ENCODE measurements at regions not wholly inside any gene's neighbourhood (a gene's known extent, or its start where the extent isn't known, plus 50 kb on each side); places are given as distances from the start of the nearest gene placed in this dataset.

DNA sequence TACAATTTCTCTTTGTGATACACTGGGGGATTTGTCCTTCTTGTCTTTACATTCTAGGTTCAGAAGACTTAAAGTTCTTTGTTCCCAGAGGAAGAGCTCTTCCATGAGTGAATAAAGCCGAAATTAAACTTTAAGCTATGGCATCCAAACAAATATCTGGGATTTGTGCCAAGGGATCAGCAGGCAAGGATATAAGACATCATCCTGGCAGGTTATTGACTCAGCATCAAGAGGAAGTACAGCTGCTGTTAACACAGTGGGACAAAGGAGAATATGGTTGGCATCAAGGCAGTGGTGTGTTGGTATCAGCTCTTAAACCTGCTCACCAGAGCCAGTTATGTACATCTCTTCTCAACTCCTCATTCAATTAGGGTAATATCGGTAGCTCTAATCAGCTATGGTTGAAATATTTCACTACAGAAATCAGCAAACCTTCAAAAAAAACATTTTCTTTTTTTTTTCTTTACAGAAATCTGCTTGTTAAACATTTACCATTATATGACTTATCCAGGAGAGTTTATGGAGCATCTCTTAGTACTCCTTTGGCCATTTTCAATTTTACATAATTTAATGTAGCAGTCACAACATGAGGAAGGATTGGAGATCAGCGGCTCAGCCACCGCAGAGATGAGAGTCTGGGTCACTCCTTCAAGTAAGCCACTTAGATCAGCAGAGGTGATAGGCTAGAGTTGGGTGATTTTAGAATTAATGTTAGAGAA is 1198.6 kb upstream of the EPHA6 start:
- DNase-seq, result no peak
- WGBS, 4 donors, result 80 to 84% (median 81%) methylated on average over 4 of the region's 4 CpGs
- intact Hi-C loops (cut with DNase I), result no loop called here

DNA sequence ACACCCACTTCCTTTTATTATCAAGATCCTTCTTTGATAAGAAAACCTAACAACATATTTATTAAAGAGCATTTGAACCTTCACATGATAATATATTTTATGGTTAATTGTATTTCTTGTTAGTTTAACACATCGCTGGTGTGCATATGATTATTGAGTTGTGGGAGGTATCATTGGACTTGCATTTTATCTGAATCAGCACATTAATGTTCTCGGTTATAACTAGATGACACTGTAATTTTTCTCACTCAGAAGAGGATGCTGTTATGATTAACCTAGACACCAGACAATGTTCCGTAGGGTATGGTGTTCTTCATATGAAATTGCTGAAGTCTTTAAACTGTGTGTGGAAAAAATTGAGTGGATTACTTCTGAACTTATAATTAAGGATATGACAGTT is 1188.3 kb upstream of the EPHA6 start:
- WGBS, 4 donors, result 72 to 86% (median 78%) methylated on average over 3 of the region's 3 CpGs

More for the DNA sequence above, 1198.6 kb upstream of the EPHA6 start:
- no peaks in the 10 kb centered on the region for H3K27me3 ChIP-seq
- H3K4me1 ChIP-seq (replicated peaks in 1 of 2), result no peaks in the 10 kb centered on the region
- no peak overlapping the region for H3K27ac ChIP-seq
- H3K36me3 ChIP-seq (replicated peaks in 1 of 2), result no peaks in the 10 kb centered on the region
- H3K9me3 ChIP-seq (replicated peaks in 1 of 3), result no peaks in the 10 kb centered on the region
- TF ChIP-seq, protein P1, sequence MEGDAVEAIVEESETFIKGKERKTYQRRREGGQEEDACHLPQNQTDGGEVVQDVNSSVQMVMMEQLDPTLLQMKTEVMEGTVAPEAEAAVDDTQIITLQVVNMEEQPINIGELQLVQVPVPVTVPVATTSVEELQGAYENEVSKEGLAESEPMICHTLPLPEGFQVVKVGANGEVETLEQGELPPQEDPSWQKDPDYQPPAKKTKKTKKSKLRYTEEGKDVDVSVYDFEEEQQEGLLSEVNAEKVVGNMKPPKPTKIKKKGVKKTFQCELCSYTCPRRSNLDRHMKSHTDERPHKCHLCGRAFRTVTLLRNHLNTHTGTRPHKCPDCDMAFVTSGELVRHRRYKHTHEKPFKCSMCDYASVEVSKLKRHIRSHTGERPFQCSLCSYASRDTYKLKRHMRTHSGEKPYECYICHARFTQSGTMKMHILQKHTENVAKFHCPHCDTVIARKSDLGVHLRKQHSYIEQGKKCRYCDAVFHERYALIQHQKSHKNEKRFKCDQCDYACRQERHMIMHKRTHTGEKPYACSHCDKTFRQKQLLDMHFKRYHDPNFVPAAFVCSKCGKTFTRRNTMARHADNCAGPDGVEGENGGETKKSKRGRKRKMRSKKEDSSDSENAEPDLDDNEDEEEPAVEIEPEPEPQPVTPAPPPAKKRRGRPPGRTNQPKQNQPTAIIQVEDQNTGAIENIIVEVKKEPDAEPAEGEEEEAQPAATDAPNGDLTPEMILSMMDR (IDR thresholded peaks at IDR 0.05), result no peak
- TF ChIP-seq POLR2A (IDR thresholded peaks at IDR 0.05), result no peak
- no peak overlapping the region for H3K4me3 ChIP-seq

GRCh38 chr3:95627293-95627692 is 1187.1 kb upstream of the EPHA6 start:
- Histone ChIP-seq H3K4me1 (replicated peaks in 1 of 2) (no peaks in the 10 kb centered on the region), H3K9me3 (replicated peaks in 1 of 3) (no peaks in the 10 kb centered on the region), H3K27ac (no peak overlapping the region), H3K36me3 (replicated peaks in 1 of 2) (no peaks in the 10 kb centered on the region), H3K4me3 (no peak overlapping the region), H3K27me3 (no peaks in the 10 kb centered on the region)
- no peak for DNase-seq
- WGBS, 4 donors, result 54 to 59% (median 56%) methylated on average over 4 of the region's 4 CpGs
- intact Hi-C loops (cut with DNase I), result no loop called here
- TF ChIP-seq, protein P1 (IDR thresholded peaks at IDR 0.05), result no peak
- TF ChIP-seq POLR2A (IDR thresholded peaks at IDR 0.05), result no peak

More for the DNA sequence above, 1188.3 kb upstream of the EPHA6 start:
- H3K4me3 ChIP-seq, result no peak overlapping the region
- TF ChIP-seq, protein P1 (IDR thresholded peaks at IDR 0.05), result no peak
- TF ChIP-seq POLR2A (IDR thresholded peaks at IDR 0.05), result no peak
- H3K27me3 ChIP-seq, result no peaks in the 10 kb centered on the region
- H3K9me3 ChIP-seq (replicated peaks in 1 of 3), result no peaks in the 10 kb centered on the region
- no peaks in the 10 kb centered on the region for H3K36me3 ChIP-seq (replicated peaks in 1 of 2)
- intact Hi-C loops (cut with DNase I), result no loop called here
- no peak for DNase-seq
- H3K27ac ChIP-seq, result no peak overlapping the region
- no peaks in the 10 kb centered on the region for H3K4me1 ChIP-seq (replicated peaks in 1 of 2)

GRCh38 chr3:95627697-95628096 is 1186.7 kb upstream of the EPHA6 start:
- Histone ChIP-seq H3K9me3 (replicated peaks in 1 of 3) (no peaks in the 10 kb centered on the region), H3K36me3 (replicated peaks in 1 of 2) (no peaks in the 10 kb centered on the region), H3K27me3 (no peaks in the 10 kb centered on the region), H3K4me3 (no peak overlapping the region), H3K4me1 (replicated peaks in 1 of 2) (no peaks in the 10 kb centered on the region), H3K27ac (no peak overlapping the region)
- TF ChIP-seq POLR2A (IDR thresholded peaks at IDR 0.05), result no peak
- TF ChIP-seq, protein P1 (IDR thresholded peaks at IDR 0.05), result no peak
- 59 to 65% (median 61%) methylated on average over 2 of the region's 2 CpGs for WGBS, 4 donors
- no peak for DNase-seq
- intact Hi-C loops (cut with DNase I), result no loop called here
